ENCODE measurements at regions not wholly inside any gene's neighbourhood (a gene's known extent, or its start where the extent isn't known, plus 50 kb on each side); places are given as distances from the start of the nearest gene placed in this dataset.
A peak's percentile ranks its signal among the peaks of the same experiment; 100 is the strongest.

DNA sequence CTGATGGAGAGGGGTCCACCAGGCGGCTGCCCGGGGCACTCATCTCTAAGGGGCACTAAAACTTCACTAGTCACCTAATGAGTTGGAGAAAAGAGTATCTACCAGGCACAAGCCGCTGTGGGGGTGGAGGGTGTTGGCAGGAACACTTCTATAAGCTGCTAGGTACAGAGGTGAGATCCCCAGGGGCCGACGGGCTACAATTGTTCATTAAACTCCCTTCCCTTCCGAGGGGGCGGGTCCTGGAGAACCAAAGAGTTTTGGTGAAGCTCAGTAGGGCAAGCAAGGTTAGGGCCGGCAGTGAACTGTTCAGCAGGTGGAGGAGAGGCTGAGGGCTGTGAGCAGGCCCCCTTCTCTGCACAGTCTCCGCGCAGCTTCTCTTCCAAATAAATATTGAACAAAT, 78.7 kb upstream of the ARAP3 start:
- no peaks in the 10 kb centered on the region for H4K20me1 ChIP-seq (ENCODE audit: low read length)
- CTCF ChIA-PET = no interaction called here
- no peak overlapping the region for H3K4me3 ChIP-seq (ENCODE audit: low read length)
- no peak overlapping the region for H3K9ac ChIP-seq (ENCODE audit: low read length)
- no peak overlapping the region for H3K27ac ChIP-seq (ENCODE audit: low read length)
- TF ChIP-seq EZH2phosphoT487 (IDR thresholded peaks at IDR 0.05; ENCODE audit: borderline replicate concordance, low read length) = no peak
- no peak for TF ChIP-seq EZH2 (IDR thresholded peaks at IDR 0.05; ENCODE audit: low read length, unreplicated experiment)
- no peak for DNase-seq
- no TSS peak for BruUV-seq (replicated peaks)
- H3K79me2 ChIP-seq (ENCODE audit: low read length) = no peaks in the 10 kb centered on the region
- H2AFZ ChIP-seq (ENCODE audit: low read length) = no peak overlapping the region
- H3K9me2 ChIP-seq (replicated peaks; ENCODE audit: low read length) = no peaks in the 10 kb centered on the region
- ATAC-seq = no peak
- H3K36me3 ChIP-seq (ENCODE audit: low read depth, low read length) = no peaks in the 10 kb centered on the region
- intact Hi-C loops (cut with micrococcal nuclease) = no loop called here
- peaks cover 6% of the 10 kb centered on the region; the same call in 1 of the 2 replicates for H3K4me1 ChIP-seq (ENCODE audit: insufficient read depth, low read length)
- H3K4me2 ChIP-seq (ENCODE audit: low read length) = no peak overlapping the region
- H3F3A ChIP-seq (ENCODE audit: low read length, unreplicated experiment) = no peaks in the 10 kb centered on the region
- no peaks in the 10 kb centered on the region for H3K9me3 ChIP-seq (ENCODE audit: low read length)
- no peaks in the 10 kb centered on the region for H3K27me3 ChIP-seq (ENCODE audit: low read length)
- POLR2A ChIA-PET (ENCODE audit: unreplicated experiment) = no interaction called here

DNA sequence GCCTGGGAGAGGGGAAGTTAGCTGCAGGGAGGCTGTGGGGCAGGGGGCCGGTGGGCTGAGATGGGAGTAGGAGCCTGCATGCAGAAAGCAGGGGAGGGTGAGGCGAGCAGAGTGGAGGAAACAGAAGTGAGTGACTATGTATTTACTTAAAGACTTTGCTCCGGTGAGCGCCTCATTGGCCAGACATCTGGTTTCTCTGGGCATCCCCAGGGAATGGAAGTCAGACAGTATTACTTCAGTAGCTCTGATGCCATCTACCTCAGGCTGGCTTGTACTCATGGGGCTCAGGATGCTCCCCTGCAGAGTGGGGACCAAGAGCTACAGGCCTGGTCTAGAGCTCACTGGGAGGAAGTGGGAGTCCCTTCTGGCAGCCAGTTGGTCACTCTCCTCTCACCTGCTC, 78.2 kb upstream of the ARAP3 start:
- TF ChIP-seq EZH2phosphoT487 (IDR thresholded peaks at IDR 0.05; ENCODE audit: borderline replicate concordance, low read length) = no peak
- no peak for TF ChIP-seq EZH2 (IDR thresholded peaks at IDR 0.05; ENCODE audit: low read length, unreplicated experiment)
- Histone ChIP-seq H3K4me1 (ENCODE audit: insufficient read depth, low read length) (peaks cover 6% of the 10 kb centered on the region; the same call in 1 of the 2 replicates), H3K79me2 (ENCODE audit: low read length) (no peaks in the 10 kb centered on the region), H2AFZ (ENCODE audit: low read length) (no peak overlapping the region), H3K27ac (ENCODE audit: low read length) (no peak overlapping the region), H3K9me3 (ENCODE audit: low read length) (no peaks in the 10 kb centered on the region), H3F3A (ENCODE audit: low read length, unreplicated experiment) (no peaks in the 10 kb centered on the region), H3K4me3 (ENCODE audit: low read length) (no peak overlapping the region), H3K36me3 (ENCODE audit: low read depth, low read length) (no peaks in the 10 kb centered on the region), H3K9ac (ENCODE audit: low read length) (no peak overlapping the region), H4K20me1 (ENCODE audit: low read length) (no peaks in the 10 kb centered on the region), H3K4me2 (ENCODE audit: low read length) (no peak overlapping the region), H3K27me3 (ENCODE audit: low read length) (no peaks in the 10 kb centered on the region), H3K9me2 (replicated peaks; ENCODE audit: low read length) (no peaks in the 10 kb centered on the region)
- POLR2A ChIA-PET (ENCODE audit: unreplicated experiment) = no interaction called here
- BruUV-seq (replicated peaks) = no TSS peak
- ATAC-seq (peak; percentile 46; the same call in 1 of the 2 replicates), DNase-seq (peak; percentile 41)
- intact Hi-C loops (cut with micrococcal nuclease) = no loop called here
- CTCF ChIA-PET = no interaction called here

DNA sequence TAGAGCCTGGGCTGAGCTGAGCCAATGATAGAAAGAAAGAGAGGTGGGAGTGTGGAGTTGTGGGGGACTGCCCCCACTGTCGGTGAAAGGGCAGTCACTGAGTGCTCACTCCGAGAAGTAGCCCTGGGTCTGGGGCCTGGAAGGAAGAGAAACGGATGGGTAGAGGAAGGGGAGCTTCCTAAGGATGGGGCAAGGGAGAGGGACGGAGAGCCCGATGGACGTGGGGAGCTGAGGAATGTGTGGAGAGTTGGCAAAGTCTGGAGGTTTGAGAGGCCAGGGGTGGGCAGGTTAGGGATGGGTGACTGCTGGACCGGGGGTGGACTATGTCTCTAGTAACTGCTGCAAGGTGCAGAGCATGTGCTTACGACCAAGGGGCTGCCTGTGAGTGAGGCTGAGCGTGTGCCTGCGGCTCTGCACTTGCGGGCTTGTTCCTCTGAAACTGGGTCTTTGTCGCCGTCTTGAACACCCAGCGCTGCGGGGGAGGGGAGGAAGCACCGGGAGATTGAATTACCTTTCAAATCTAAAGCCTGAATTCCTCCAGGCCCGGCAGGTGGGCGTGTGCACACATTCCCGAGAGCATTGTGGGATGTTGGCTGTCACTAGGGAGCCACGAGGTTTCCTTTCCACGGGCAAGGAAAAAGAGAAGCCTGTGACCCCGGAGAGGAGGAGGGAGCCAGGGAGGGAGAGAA, 76.4 kb upstream of the ARAP3 start:
- Histone ChIP-seq H4K20me1 (ENCODE audit: low read length) (no peaks in the 10 kb centered on the region), H3K4me3 (ENCODE audit: low read length) (no peak overlapping the region), H3K9me2 (replicated peaks; ENCODE audit: low read length) (no peaks in the 10 kb centered on the region), H3K4me1 (ENCODE audit: insufficient read depth, low read length) (peaks cover 6% of the 10 kb centered on the region; the same call in 1 of the 2 replicates), H3K9ac (ENCODE audit: low read length) (no peak overlapping the region), H3F3A (ENCODE audit: low read length, unreplicated experiment) (no peaks in the 10 kb centered on the region), H3K36me3 (ENCODE audit: low read depth, low read length) (no peaks in the 10 kb centered on the region), H3K27ac (ENCODE audit: low read length) (no peak overlapping the region), H3K4me2 (ENCODE audit: low read length) (no peak overlapping the region), H3K79me2 (ENCODE audit: low read length) (no peaks in the 10 kb centered on the region), H3K27me3 (ENCODE audit: low read length) (no peaks in the 10 kb centered on the region), H2AFZ (ENCODE audit: low read length) (no peak overlapping the region), H3K9me3 (ENCODE audit: low read length) (no peaks in the 10 kb centered on the region)
- BruUV-seq (replicated peaks) = no TSS peak
- CTCF ChIA-PET = no interaction called here
- intact Hi-C loops (cut with micrococcal nuclease) = no loop called here
- DNase-seq = no peak
- no peak for ATAC-seq
- no peak for TF ChIP-seq EZH2phosphoT487 (IDR thresholded peaks at IDR 0.05; ENCODE audit: borderline replicate concordance, low read length)
- TF ChIP-seq, protein P1, sequence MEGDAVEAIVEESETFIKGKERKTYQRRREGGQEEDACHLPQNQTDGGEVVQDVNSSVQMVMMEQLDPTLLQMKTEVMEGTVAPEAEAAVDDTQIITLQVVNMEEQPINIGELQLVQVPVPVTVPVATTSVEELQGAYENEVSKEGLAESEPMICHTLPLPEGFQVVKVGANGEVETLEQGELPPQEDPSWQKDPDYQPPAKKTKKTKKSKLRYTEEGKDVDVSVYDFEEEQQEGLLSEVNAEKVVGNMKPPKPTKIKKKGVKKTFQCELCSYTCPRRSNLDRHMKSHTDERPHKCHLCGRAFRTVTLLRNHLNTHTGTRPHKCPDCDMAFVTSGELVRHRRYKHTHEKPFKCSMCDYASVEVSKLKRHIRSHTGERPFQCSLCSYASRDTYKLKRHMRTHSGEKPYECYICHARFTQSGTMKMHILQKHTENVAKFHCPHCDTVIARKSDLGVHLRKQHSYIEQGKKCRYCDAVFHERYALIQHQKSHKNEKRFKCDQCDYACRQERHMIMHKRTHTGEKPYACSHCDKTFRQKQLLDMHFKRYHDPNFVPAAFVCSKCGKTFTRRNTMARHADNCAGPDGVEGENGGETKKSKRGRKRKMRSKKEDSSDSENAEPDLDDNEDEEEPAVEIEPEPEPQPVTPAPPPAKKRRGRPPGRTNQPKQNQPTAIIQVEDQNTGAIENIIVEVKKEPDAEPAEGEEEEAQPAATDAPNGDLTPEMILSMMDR (conservative IDR thresholded peaks at IDR 0.05; ENCODE audit: low read depth, low read length) = no peak
- no peak for TF ChIP-seq EZH2 (IDR thresholded peaks at IDR 0.05; ENCODE audit: low read length, unreplicated experiment)
- POLR2A ChIA-PET (ENCODE audit: unreplicated experiment) = no interaction called here
